Endothelial cell (in vitro differentiated cells): ENCODE measurements at regions not wholly inside any gene's neighbourhood (a gene's known extent, or its start where the extent isn't known, plus 50 kb on each side); places are given as distances from the start of the nearest gene placed in this dataset.

Source experiments
- DNase-seq: peaks from one replicate; pipeline ENCODE4 v3.0.0; 2021; ENCODE audit warnings: low spot score
- H3K27ac Mint-ChIP-seq: one replicate; pipeline ENCODE4 v1.8.0; 2021; ENCODE audit warnings: mixed read lengths, inconsistent platforms; ENCODE audit not compliant: unreplicated experiment
- H3K27me3 Mint-ChIP-seq: one replicate; pipeline ENCODE4 v1.8.0; 2021; ENCODE audit warnings: mild to moderate bottlenecking, moderate library complexity, mixed read lengths, inconsistent platforms; ENCODE audit not compliant: unreplicated experiment
- H3K36me3 Mint-ChIP-seq: one replicate; pipeline ENCODE4 v1.8.0; 2021; ENCODE audit warnings: mild to moderate bottlenecking, low read depth, mixed read lengths, inconsistent platforms; ENCODE audit not compliant: unreplicated experiment
- H3K4me1 Mint-ChIP-seq: one replicate; pipeline ENCODE4 v1.8.0; 2021; ENCODE audit warnings: mild to moderate bottlenecking, mixed read lengths, inconsistent platforms; ENCODE audit not compliant: unreplicated experiment
- H3K4me3 Mint-ChIP-seq: one replicate; pipeline ENCODE4 v1.8.0; 2021; ENCODE audit warnings: mild to moderate bottlenecking, mixed read lengths, inconsistent platforms; ENCODE audit not compliant: unreplicated experiment
- H3K9me3 Mint-ChIP-seq: one replicate; pipeline ENCODE4 v1.8.0; 2021; ENCODE audit warnings: mixed read lengths, inconsistent platforms; ENCODE audit not compliant: unreplicated experiment
- TF ChIP-seq, protein P1 (sequence below): fragments of 200-600 bp; sonication (generic); IDR thresholded peaks from one replicate; pipeline ENCODE4 v1.5.0; 2021; ENCODE audit warnings: antibody characterized with exemption; ENCODE audit not compliant: unreplicated experiment

DNA sequence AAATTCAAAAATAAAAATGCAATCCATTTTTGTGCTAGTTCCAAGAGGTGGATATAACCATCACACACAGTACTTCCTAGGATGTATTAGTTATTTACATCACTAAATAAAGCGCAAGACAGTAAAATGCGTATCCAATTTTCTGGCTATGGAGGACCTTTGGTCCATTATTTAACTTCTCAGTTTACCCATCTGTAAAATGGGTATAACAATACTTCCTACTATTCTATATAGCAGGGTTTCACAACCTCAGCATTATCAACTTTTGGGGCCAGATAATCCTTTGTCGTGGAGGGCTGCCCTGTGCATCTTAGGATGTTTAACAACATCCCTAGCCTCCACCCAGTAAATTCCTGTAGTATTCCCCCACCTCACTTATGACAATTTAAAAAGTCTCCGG lies 275.1 kb upstream of the PKDCC start:
- no peak for DNase-seq
- Mint-ChIP-seq H3K36me3 (no peaks in the 10 kb centered on the region), H3K27me3 (no peaks in the 10 kb centered on the region), H3K4me3 (no peak overlapping the region), H3K27ac (no peak overlapping the region), H3K9me3 (no peaks in the 10 kb centered on the region), H3K4me1 (peaks cover 5% of the 10 kb centered on the region)
- TF ChIP-seq, protein P1, sequence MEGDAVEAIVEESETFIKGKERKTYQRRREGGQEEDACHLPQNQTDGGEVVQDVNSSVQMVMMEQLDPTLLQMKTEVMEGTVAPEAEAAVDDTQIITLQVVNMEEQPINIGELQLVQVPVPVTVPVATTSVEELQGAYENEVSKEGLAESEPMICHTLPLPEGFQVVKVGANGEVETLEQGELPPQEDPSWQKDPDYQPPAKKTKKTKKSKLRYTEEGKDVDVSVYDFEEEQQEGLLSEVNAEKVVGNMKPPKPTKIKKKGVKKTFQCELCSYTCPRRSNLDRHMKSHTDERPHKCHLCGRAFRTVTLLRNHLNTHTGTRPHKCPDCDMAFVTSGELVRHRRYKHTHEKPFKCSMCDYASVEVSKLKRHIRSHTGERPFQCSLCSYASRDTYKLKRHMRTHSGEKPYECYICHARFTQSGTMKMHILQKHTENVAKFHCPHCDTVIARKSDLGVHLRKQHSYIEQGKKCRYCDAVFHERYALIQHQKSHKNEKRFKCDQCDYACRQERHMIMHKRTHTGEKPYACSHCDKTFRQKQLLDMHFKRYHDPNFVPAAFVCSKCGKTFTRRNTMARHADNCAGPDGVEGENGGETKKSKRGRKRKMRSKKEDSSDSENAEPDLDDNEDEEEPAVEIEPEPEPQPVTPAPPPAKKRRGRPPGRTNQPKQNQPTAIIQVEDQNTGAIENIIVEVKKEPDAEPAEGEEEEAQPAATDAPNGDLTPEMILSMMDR = no peak

DNA sequence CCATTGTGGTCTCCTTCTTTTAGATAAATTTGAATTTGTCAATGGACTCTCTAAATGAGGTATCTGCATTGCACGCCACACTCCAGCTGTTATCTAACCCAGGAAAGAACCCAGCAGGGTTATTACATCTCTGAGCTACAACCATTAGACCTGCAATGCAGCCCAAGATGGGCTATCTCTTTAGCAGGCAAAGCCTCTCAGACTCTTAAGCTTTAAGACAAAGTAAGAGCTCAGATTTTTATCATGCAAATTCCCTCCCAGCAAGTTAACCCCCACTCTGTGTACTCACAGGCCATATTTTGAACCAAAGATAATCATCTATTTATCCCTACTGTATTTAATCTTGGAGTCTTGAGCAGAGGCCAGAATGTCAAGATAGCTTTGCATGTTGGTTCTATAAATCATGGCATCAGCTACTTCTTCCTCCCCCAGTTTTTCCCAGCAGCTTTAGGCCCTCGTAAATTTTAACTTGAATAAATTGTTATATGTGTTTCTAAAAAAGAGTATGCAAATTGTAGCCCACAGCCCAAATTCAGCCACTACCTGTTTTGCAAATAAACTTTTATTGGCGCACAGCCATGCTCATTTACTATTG lies 273.7 kb upstream of the PKDCC start:
- no peak overlapping the region for H3K4me3 Mint-ChIP-seq
- no peaks in the 10 kb centered on the region for H3K9me3 Mint-ChIP-seq
- TF ChIP-seq, protein P1 = no peak
- H3K27me3 Mint-ChIP-seq = no peaks in the 10 kb centered on the region
- DNase-seq = no peak
- H3K4me1 Mint-ChIP-seq = peaks cover 2% of the 10 kb centered on the region
- H3K36me3 Mint-ChIP-seq = no peaks in the 10 kb centered on the region
- H3K27ac Mint-ChIP-seq = no peak overlapping the region

DNA sequence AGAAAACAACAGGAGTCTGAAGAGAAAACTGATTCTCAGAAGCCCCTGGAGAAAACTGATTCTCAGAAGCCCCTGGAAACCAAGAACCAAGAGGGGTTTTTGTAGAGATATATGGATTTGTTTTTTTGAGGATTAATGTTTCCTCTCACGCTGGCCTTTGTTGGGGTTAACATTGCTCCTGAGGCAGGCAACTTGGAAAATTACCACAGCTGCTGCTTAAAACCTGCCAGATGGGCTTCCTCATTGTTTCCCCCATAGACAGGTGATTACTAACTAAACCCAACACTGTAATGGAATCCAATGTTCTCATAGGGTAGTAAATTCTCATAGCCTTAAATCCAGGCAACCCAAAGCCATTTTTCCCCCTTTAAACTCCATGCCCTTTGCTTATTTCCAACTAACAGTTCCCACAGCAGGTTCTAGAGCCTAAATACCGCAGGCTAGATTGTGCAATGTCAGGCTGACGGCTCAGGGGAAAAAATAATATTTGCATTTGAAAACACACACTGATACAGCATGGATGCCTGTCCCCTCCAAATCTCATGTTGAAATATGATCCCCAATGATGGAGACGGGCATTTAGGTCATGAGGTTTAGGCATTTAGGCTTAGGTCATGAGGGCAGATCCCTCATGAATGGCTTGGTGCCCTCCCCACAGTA lies 272.3 kb upstream of the PKDCC start:
- Mint-ChIP-seq H3K4me3 (no peak overlapping the region), H3K27me3 (no peaks in the 10 kb centered on the region), H3K4me1 (no peaks in the 10 kb centered on the region), H3K9me3 (no peaks in the 10 kb centered on the region), H3K36me3 (no peaks in the 10 kb centered on the region), H3K27ac (no peak overlapping the region)
- TF ChIP-seq, protein P1 = no peak
- DNase-seq = no peak

DNA sequence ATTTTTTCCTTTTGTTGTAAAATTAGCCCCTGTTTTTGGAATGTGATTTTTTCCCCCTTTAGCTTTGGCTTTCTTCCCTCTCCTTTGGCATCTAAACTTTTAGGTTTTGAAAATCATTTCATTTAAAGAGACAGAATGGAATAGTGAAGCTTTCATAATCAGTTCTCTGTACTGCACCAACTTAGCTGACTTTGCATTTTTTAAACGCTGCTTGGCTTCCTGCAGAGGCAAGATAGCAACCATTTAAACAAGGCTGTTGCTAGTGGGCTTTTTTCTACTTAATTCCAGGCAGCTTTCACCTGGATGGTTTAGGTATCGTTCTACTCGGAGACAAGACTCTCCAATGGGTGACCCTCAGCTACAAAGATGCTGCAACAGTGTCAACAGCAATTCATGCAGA lies 267.9 kb upstream of the PKDCC start:
- Mint-ChIP-seq H3K4me1 (no peaks in the 10 kb centered on the region), H3K4me3 (no peak overlapping the region), H3K27ac (no peak overlapping the region), H3K27me3 (no peaks in the 10 kb centered on the region), H3K9me3 (no peaks in the 10 kb centered on the region), H3K36me3 (no peaks in the 10 kb centered on the region)
- DNase-seq = no peak
- TF ChIP-seq, protein P1 = no peak

DNA sequence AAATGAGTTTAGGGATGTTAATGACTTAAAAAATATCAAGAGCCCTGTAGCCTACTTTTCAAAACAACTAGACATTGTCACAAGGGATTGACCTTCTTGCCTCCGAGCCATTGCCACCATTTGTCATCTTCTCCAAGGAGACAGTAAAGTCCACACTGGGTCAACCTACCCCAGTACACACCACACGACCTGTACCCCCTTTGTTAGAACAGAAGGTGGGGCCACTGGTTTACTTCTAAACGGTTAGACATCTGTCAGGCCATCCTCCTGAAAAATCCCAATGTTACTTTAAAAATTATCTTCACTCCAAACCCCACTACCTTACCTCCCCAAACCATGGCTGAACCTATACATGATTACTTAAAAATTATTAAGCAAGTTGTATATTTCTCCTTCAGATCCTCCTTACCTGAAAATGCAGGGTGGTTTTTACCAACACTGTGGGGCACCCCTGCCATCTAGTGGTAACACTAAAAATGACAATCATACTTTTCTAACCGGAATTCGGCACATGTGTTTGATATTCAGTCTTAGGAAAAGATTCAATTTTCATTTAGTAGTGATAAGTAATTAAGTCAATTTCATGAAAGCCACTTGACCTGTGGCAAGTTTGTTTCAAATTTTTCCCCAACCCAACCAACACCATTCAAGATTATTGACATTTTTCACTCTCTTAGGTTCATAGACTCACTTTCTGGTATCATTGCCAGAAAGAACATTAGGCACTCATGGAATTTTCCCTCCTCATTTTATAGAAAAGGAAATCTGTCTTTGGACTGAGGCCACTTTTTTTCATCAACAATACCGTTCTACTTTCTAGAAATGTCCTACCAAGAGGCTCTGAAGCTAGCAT lies 265.3 kb upstream of the PKDCC start:
- Mint-ChIP-seq H3K4me3 (no peak overlapping the region), H3K27ac (no peak overlapping the region), H3K36me3 (no peaks in the 10 kb centered on the region), H3K27me3 (no peaks in the 10 kb centered on the region), H3K4me1 (no peaks in the 10 kb centered on the region), H3K9me3 (no peaks in the 10 kb centered on the region)
- TF ChIP-seq, protein P1 = peak; percentile 90
- peak; percentile 51 for DNase-seq
